HepG2 (cell line): ENCODE measurements at regions not wholly inside any gene's neighbourhood (a gene's known extent, or its start where the extent isn't known, plus 50 kb on each side); places are given as distances from the start of the nearest gene placed in this dataset.
A peak's percentile ranks its signal among the peaks of the same experiment; 100 is the strongest.

ENCODE experiments used
- AKAP8 ChIP-seq: sonication (generic); formaldehyde crosslinking; IDR thresholded peaks from 2 replicates; pipeline ENCODE4 v1.5.1; 2020; ENCODE audit warnings: mild to moderate bottlenecking, missing genetic modification reagents
- BORCS8-MEF2B ChIP-seq: sonication (generic); formaldehyde crosslinking; IDR thresholded peaks from 2 replicates; pipeline ENCODE4 v1.8.0; 2022; ENCODE audit warnings: mild to moderate bottlenecking, missing genetic modification reagents
- CTCF ChIP-seq: sonication (generic); formaldehyde crosslinking; IDR thresholded peaks from 2 replicates; pipeline ENCODE4 v1.5.0; 2020; ENCODE audit warnings: mild to moderate bottlenecking, missing genetic modification reagents, moderate library complexity
- ELF3 ChIP-seq: IDR thresholded peaks from 2 replicates; pipeline ENCODE4 v1.6.1; 2016; ENCODE audit warnings: missing genetic modification reagents, missing compliant biosample characterization
- GATAD2A ChIP-seq: IDR thresholded peaks from 2 replicates; pipeline ENCODE4 v1.6.1; 2016
- HNF4A ChIP-seq: sonication (generic); formaldehyde crosslinking; IDR thresholded peaks from 2 replicates; pipeline ENCODE4 v1.4.0; 2020; ENCODE audit warnings: missing genetic modification reagents
- HOXD1 ChIP-seq: sonication (generic); formaldehyde crosslinking; IDR thresholded peaks from 2 replicates; pipeline ENCODE4 v1.5.0; 2020; ENCODE audit warnings: missing genetic modification reagents
- IRF2 ChIP-seq: IDR thresholded peaks from 2 replicates; pipeline ENCODE4 v1.6.1; 2018; ENCODE audit warnings: missing genetic modification reagents, missing compliant biosample characterization
- KDM2A ChIP-seq: sonication (generic); formaldehyde crosslinking; IDR thresholded peaks from 2 replicates; pipeline ENCODE4 v1.4.0; 2020; ENCODE audit warnings: low read depth, missing genetic modification reagents, borderline replicate concordance
- PCBP2 ChIP-seq: fragments of 200-400 bp; formaldehyde crosslinking; optimal IDR thresholded peaks from 2 replicates; pipeline ENCODE3; 2018; ENCODE audit warnings: low read length, low read depth; ENCODE audit not compliant: poor library complexity, severe bottlenecking
- SMC3 ChIP-seq: IDR thresholded peaks from 2 replicates; pipeline ENCODE4 v1.6.1; 2011; ENCODE audit warnings: low read length, improper control_type of control experiment
- ZNF205 ChIP-seq: IDR thresholded peaks from 2 replicates; pipeline ENCODE4 v1.6.1; 2018; ENCODE audit warnings: missing biosample characterization, missing genetic modification reagents
- ZNF44 ChIP-seq: sonication (generic); formaldehyde crosslinking; IDR thresholded peaks from 2 replicates; pipeline ENCODE4 v1.5.1; 2020; ENCODE audit warnings: mild to moderate bottlenecking, missing genetic modification reagents
- ZNF501 ChIP-seq: sonication (generic); formaldehyde crosslinking; IDR thresholded peaks from 2 replicates; pipeline ENCODE4 v1.5.1; 2020; ENCODE audit warnings: mild to moderate bottlenecking, moderate library complexity, missing genetic modification reagents
- ZNF609 ChIP-seq: sonication (generic); formaldehyde crosslinking; IDR thresholded peaks from 2 replicates; pipeline ENCODE4 v1.4.0; 2020; ENCODE audit warnings: mild to moderate bottlenecking, missing genetic modification reagents, borderline replicate concordance

- TF ChIP-seq SMC3, result peak; percentile 91
- TF ChIP-seq GATAD2A (CRISPR knock-in tag), result 0 out of 2 replicates have a peak, but pooled peaks have one; percentile 12
- TF ChIP-seq CTCF (CRISPR knock-in tag), result peak; percentile 89
- TF ChIP-seq AKAP8 (CRISPR knock-in tag), result no peak
- TF ChIP-seq HOXD1 (CRISPR knock-in tag), result no peak
- TF ChIP-seq ELF3 (CRISPR knock-in tag), result peak; percentile 43; the same call in 1 of the 2 replicates
- 0 out of 2 replicates have a peak, but pooled peaks have one; percentile 26 for TF ChIP-seq IRF2 (CRISPR knock-in tag)
- TF ChIP-seq ZNF44 (CRISPR knock-in tag), result 0 out of 2 replicates have a peak, but pooled peaks have one; percentile 22
- peak; percentile 48 for TF ChIP-seq HNF4A (CRISPR knock-in tag)
- TF ChIP-seq ZNF609, result no peak
- TF ChIP-seq BORCS8-MEF2B (CRISPR knock-in tag), result 0 out of 2 replicates have a peak, but pooled peaks have one; percentile 29
- 0 out of 2 replicates have a peak, but pooled peaks have one; percentile 18 for TF ChIP-seq KDM2A (CRISPR knock-in tag)
- peak; percentile 67; the same call in 1 of the 2 replicates for TF ChIP-seq ZNF205
- 0 out of 2 replicates have a peak, but pooled peaks have one; percentile 29 for TF ChIP-seq ZNF501 (CRISPR knock-in tag)
- no peak for TF ChIP-seq PCBP2
Observed at GRCh38 chr2:158034198-158034866, 67.3 kb upstream of the UPP2 start (continued).
